Endothelial cell of umbilical vein (primary cell): ENCODE measurements at regions not wholly inside any gene's neighbourhood (a gene's known extent, or its start where the extent isn't known, plus 50 kb on each side); places are given as distances from the start of the nearest gene placed in this dataset.

Experiments
- BruUV-seq: library from RNA; stranded (reverse); fragments of 400-500 nt; replicated peaks from 2 replicates; lab custom pipeline; 2021; lab: Mats Ljungman, UMichigan
- CTCF ChIA-PET: fragments of 300-600, 350-600 bp; sonication (Branson Sonifier 250); formaldehyde crosslinking; loops from one replicate; lab custom pipeline; 2021; ENCODE audit warnings: antibody characterized with exemption, inconsistent platforms; lab: Charles Lee
- POLR2A ChIA-PET: fragments of 300-600, 350-600 bp; sonication (Branson Sonifier 250); formaldehyde crosslinking; loops from one replicate; lab custom pipeline; 2021; ENCODE audit warnings: antibody characterized with exemption, inconsistent platforms; lab: Charles Lee
- DNase-seq: peaks from one replicate; pipeline ENCODE4 v3.0.0-alpha.2; 2011; ENCODE audit warnings: low read depth, low spot score
- FAIRE-seq: peaks from 2 replicates; lab custom pipeline; 2011; peaks lifted over from hg19 to GRCh38; lab: Jason Lieb, UNC
- H2AFZ ChIP-seq: 2 replicates; pipeline ENCODE4 v1.6.0; 2012; ENCODE audit warnings: low read depth, low read length, control low read depth, inconsistent platforms
- H3K27ac ChIP-seq: 2 replicates; pipeline ENCODE4 v1.5.1; 2011; ENCODE audit warnings: low read depth, mild to moderate bottlenecking, control low read depth, low read length, moderate library complexity; ENCODE audit not compliant: insufficient read depth
- H3K27me3 ChIP-seq, 2 experiments: 2 replicates each; pipeline versions ENCODE4 v1.6.0 to v1.6.1; 2011; ENCODE audit warnings: low read length in 2 of 2, mixed read lengths in 1 of 2; ENCODE audit not compliant: control insufficient read depth in 2 of 2, insufficient read depth in 2 of 2
- H3K36me3 ChIP-seq, 2 experiments: 2 replicates in 1 of 2; 3 replicates in 1 of 2; pipeline ENCODE4 v1.5.1; 2011; ENCODE audit warnings: low read length in 2 of 2, mild to moderate bottlenecking in 1 of 2, moderate library complexity in 1 of 2; ENCODE audit not compliant: control insufficient read depth in 2 of 2, insufficient read depth in 2 of 2; ENCODE audit errors: extremely low read depth in 1 of 2
- H3K4me1 ChIP-seq: 3 replicates; pipeline ENCODE4 v1.5.1; 2011; ENCODE audit warnings: mild to moderate bottlenecking, low read length; ENCODE audit not compliant: control insufficient read depth, insufficient read depth; ENCODE audit errors: extremely low read depth
- H3K4me2 ChIP-seq: 2 replicates; pipeline ENCODE4 v1.6.1; 2011; ENCODE audit warnings: low read length, control low read depth, mixed read lengths; ENCODE audit not compliant: insufficient read depth
- H3K4me3 ChIP-seq, 3 experiments: fragments of 200-600 bp in 1 of 3; sonication (generic), shearing (Covaris generic) in 1 of 3; replicated peaks in 1 of 3; 2 replicates each; pipeline ENCODE4 v1.5.1; 2011 to 2016; ENCODE audit warnings: control low read depth in 3 of 3, low read length in 3 of 3, mild to moderate bottlenecking in 2 of 3, inconsistent platforms in 1 of 3, low read depth in 1 of 3, moderate library complexity in 1 of 3; ENCODE audit not compliant: insufficient read depth in 1 of 3
- H3K79me2 ChIP-seq: 2 replicates; pipeline ENCODE4 v1.6.0; 2012; ENCODE audit warnings: low read length, inconsistent platforms; ENCODE audit not compliant: control insufficient read depth, insufficient read depth
- H3K9ac ChIP-seq: replicated peaks from 2 replicates; pipeline ENCODE3; 2011; ENCODE audit warnings: low read length, control low read depth; ENCODE audit not compliant: insufficient read depth; ENCODE audit errors: extremely low read depth
- H3K9me1 ChIP-seq: replicated peaks from 3 replicates; pipeline ENCODE4 v1.6.0; 2011; ENCODE audit warnings: mild to moderate bottlenecking, low read length; ENCODE audit not compliant: control insufficient read depth, insufficient read depth; ENCODE audit errors: extremely low read depth
- H3K9me3 ChIP-seq: replicated peaks from 2 replicates; pipeline ENCODE4 v1.5.1; 2012; ENCODE audit warnings: low read length, inconsistent platforms; ENCODE audit not compliant: control insufficient read depth, insufficient read depth
- H4K20me1 ChIP-seq: replicated peaks from 2 replicates; pipeline ENCODE3; 2011; ENCODE audit warnings: mild to moderate bottlenecking, low read length; ENCODE audit not compliant: control insufficient read depth, insufficient read depth; ENCODE audit errors: extremely low read depth
- CTCF ChIP-seq, 2 donors: IDR thresholded peaks; 1 replicate in 1 of 2; 2 replicates in 1 of 2; pipeline ENCODE4 v1.5.1; 2011; ENCODE audit warnings: low read length in 2 of 2, mild to moderate bottlenecking in 2 of 2, moderate library complexity in 2 of 2, control low read depth in 1 of 2, inconsistent platforms in 1 of 2, low read depth in 1 of 2; ENCODE audit not compliant: insufficient read depth in 1 of 2; ENCODE audit errors: extremely low read depth in 1 of 2
- EZH2 ChIP-seq: IDR thresholded peaks from 2 replicates; pipeline ENCODE4 v1.6.1; 2012; ENCODE audit warnings: borderline replicate concordance, low read depth, mild to moderate bottlenecking, moderate library complexity, low read length, inconsistent platforms; ENCODE audit not compliant: severe bottlenecking
- FOS ChIP-seq: IDR thresholded peaks from 2 replicates; pipeline ENCODE4 v1.6.1; 2011; ENCODE audit warnings: mild to moderate bottlenecking, low read length, moderate library complexity, borderline replicate concordance; ENCODE audit not compliant: insufficient read depth
- GATA2 ChIP-seq: IDR thresholded peaks from 2 replicates; pipeline ENCODE4 v1.7.0; 2011; ENCODE audit warnings: low read depth, mild to moderate bottlenecking, moderate library complexity, mixed read lengths, low read length; ENCODE audit not compliant: insufficient read length, insufficient read depth
- JUN ChIP-seq: IDR thresholded peaks from 2 replicates; pipeline ENCODE4 v1.6.1; 2011; ENCODE audit warnings: borderline replicate concordance, low read depth; ENCODE audit not compliant: insufficient read length, insufficient read depth
- MAX ChIP-seq: IDR thresholded peaks from 2 replicates; pipeline ENCODE4 v1.6.1; 2011; ENCODE audit not compliant: insufficient read depth, insufficient read length
- MYC ChIP-seq: IDR thresholded peaks from one replicate; pipeline ENCODE4 v1.6.1; 2011; ENCODE audit warnings: mild to moderate bottlenecking, low read depth, low read length
- POLR2A ChIP-seq: IDR thresholded peaks from 2 replicates; pipeline ENCODE4 v1.6.1; 2012; ENCODE audit warnings: low read depth, mild to moderate bottlenecking, control low read depth, low read length
- POLR2AphosphoS5 ChIP-seq: IDR thresholded peaks from 2 replicates; pipeline ENCODE4 v1.6.1; 2012; ENCODE audit warnings: low read depth, mild to moderate bottlenecking, control low read depth, low read length, moderate library complexity; ENCODE audit not compliant: insufficient read depth
- dilution Hi-C: fragments of 300-500 bp; cut with MboI; formaldehyde crosslinking; loops from one replicate; pipeline ENCODE4 v1.15.0; 2019; ENCODE audit warnings: low sequenced_read_pairs; ENCODE audit not compliant: extremely low pct_ligation_motif_present
- intact Hi-C: fragments of 100-400 bp; cut with micrococcal nuclease; formaldehyde crosslinking; loops from one replicate; pipeline ENCODE4 v1.10.0; 2022

GRCh38 chr3:110243081-110243480 lies 828.5 kb upstream of the NECTIN3 start:
- Histone ChIP-seq H3K36me3 (no peaks in the 10 kb centered on the region), H4K20me1 (no peaks in the 10 kb centered on the region), H3K9me3 (no peaks in the 10 kb centered on the region), H3K9ac (no peak overlapping the region), H3K79me2 (no peaks in the 10 kb centered on the region), H3K4me1 (no peaks in the 10 kb centered on the region), H3K4me3 (no peak overlapping the region), H3K4me2 (no peak overlapping the region), H2AFZ (no peak overlapping the region), H3K9me1 (no peaks in the 10 kb centered on the region), H3K27ac (no peak overlapping the region), H3K27me3 (no peaks in the 10 kb centered on the region)
- no TSS peak for BruUV-seq
- FAIRE-seq (no peak), DNase-seq (no peak)
- intact Hi-C loops (no loop called here), dilution Hi-C loops (no loop called here)
- ChIA-PET POLR2A (no interaction called here), CTCF (no interaction called here)
- TF ChIP-seq EZH2 (no peak), GATA2 (no peak), POLR2A (no peak), JUN (no peak), POLR2AphosphoS5 (no peak), MAX (no peak), FOS (no peak), MYC (no peak), CTCF (IDR thresholded peaks at IDR 0.05; ENCODE audit: extremely low read depth in 1 of 2, insufficient read depth in 1 of 2, low read depth in 1 of 2, low read length in 2 of 2) (no peak)
